HepG2 (cell line): ENCODE measurements at regions not wholly inside any gene's neighbourhood (a gene's known extent, or its start where the extent isn't known, plus 50 kb on each side); places are given as distances from the start of the nearest gene placed in this dataset.

Source experiments
- ATAC-seq: fragments of 200-7000 bp; cut with Tn5 transposase; 3 replicates; pipeline ENCODE4 v1.9.1; 2020; ENCODE audit warnings: mild to moderate bottlenecking, moderate library complexity
- BruUV-seq: library from RNA; stranded (reverse); fragments of 400-500 nt; replicated peaks from 2 replicates; lab custom pipeline; 2021; lab: Mats Ljungman, UMichigan
- CTCF ChIA-PET: fragments of 300-600 bp; formaldehyde crosslinking; extraction: SDS; loops from one replicate; lab custom pipeline; 2021; ENCODE audit warnings: low total read pairs, inconsistent platforms, low intra/inter-chr PET ratio; lab: Yijun Ruan, JAX
- POLR2A ChIA-PET: fragments of 350-600 bp; sonication (Branson Sonifier 250); formaldehyde crosslinking; loops from one replicate; lab custom pipeline; 2020; ENCODE audit warnings: antibody characterized with exemption, inconsistent platforms; lab: Yijun Ruan, JAX
- DNase-seq: peaks from one replicate; pipeline ENCODE4 v3.0.0-alpha.2; 2015; ENCODE audit warnings: low spot score
- FAIRE-seq: peaks from 3 replicates; lab custom pipeline; 2011; peaks lifted over from hg19 to GRCh38; lab: Jason Lieb, UNC
- H2AFZ ChIP-seq: one replicate; pipeline ENCODE4 v1.6.1; 2011; ENCODE audit warnings: low read length, inconsistent platforms
- H3K27ac ChIP-seq: fragments of 300-600 bp; 3 replicates; pipeline ENCODE4 v1.8.0; 2011; ENCODE audit warnings: mixed run types, mild to moderate bottlenecking, mixed read lengths, low read length, inconsistent platforms; ENCODE audit not compliant: insufficient read depth; ENCODE audit errors: extremely low read length
- H3K27me3 ChIP-seq, 2 experiments: fragments of 200-600 bp in 1 of 2; 2 replicates in 1 of 2; 3 replicates in 1 of 2; pipeline versions ENCODE4 v1.6.0 to v1.8.0; 2011; ENCODE audit warnings: low read length in 2 of 2, mild to moderate bottlenecking in 2 of 2, moderate library complexity in 2 of 2, inconsistent platforms in 1 of 2; ENCODE audit not compliant: insufficient read depth in 2 of 2, control insufficient read depth in 1 of 2
- H3K36me3 ChIP-seq, 2 experiments: fragments of 200-600 bp in 1 of 2; replicated peaks in 1 of 2; 2 replicates in 1 of 2; 3 replicates in 1 of 2; pipeline versions ENCODE4 v1.5.1 to v1.8.0; 2011; ENCODE audit warnings: low read length in 2 of 2, inconsistent platforms in 1 of 2; ENCODE audit not compliant: insufficient read depth in 2 of 2, control insufficient read depth in 1 of 2
- H3K4me1 ChIP-seq: 2 replicates; pipeline ENCODE4 v1.5.1; 2012; ENCODE audit warnings: low read length, inconsistent platforms; ENCODE audit not compliant: insufficient read depth
- H3K4me2 ChIP-seq: 2 replicates; pipeline ENCODE4 v1.6.0; 2011; ENCODE audit warnings: low read depth, low read length, inconsistent platforms
- H3K4me3 ChIP-seq, 3 experiments: fragments of 200-600 bp in 1 of 3; sonication (generic), shearing (Covaris generic) in 1 of 3; replicated peaks in 1 of 3; 2 replicates each; pipeline ENCODE4 v1.5.1; 2011 to 2016; ENCODE audit warnings: low read length in 3 of 3, inconsistent platforms in 2 of 3, low read depth in 2 of 3, mild to moderate bottlenecking in 2 of 3, control low read depth in 1 of 3, mixed read lengths in 1 of 3; ENCODE audit not compliant: insufficient read depth in 1 of 3
- H3K79me2 ChIP-seq: one replicate; pipeline ENCODE4 v1.6.1; 2011; ENCODE audit warnings: low read length, inconsistent platforms; ENCODE audit not compliant: insufficient read depth
- H3K9ac ChIP-seq: 2 replicates; pipeline ENCODE4 v1.6.0; 2011; ENCODE audit warnings: mild to moderate bottlenecking, low read depth, low read length, inconsistent platforms; ENCODE audit not compliant: insufficient read depth
- H3K9me3 ChIP-seq: 2 replicates; pipeline ENCODE4 v1.5.1; 2012; ENCODE audit warnings: mild to moderate bottlenecking, low read length
- H4K20me1 ChIP-seq: 2 replicates; pipeline ENCODE4 v1.6.0; 2011; ENCODE audit warnings: inconsistent platforms, mild to moderate bottlenecking, low read length, moderate library complexity; ENCODE audit not compliant: insufficient read depth
- DMAP1 ChIP-seq: IDR thresholded peaks from 2 replicates; pipeline ENCODE4 v1.6.1; 2016
- ETS1 ChIP-seq: sonication (generic); formaldehyde crosslinking; IDR thresholded peaks from 2 replicates; pipeline ENCODE4 v1.4.0; 2020; ENCODE audit warnings: missing genetic modification reagents
- IKZF1 ChIP-seq: fragments of 450-650 bp; IDR thresholded peaks from 2 replicates; pipeline ENCODE4 v1.7.1; 2016
- NCOA2 ChIP-seq: sonication (generic); formaldehyde crosslinking; IDR thresholded peaks from 2 replicates; pipeline ENCODE4 v1.8.0; 2022; ENCODE audit warnings: inconsistent platforms
- ZBTB33 ChIP-seq: sonication (generic); formaldehyde crosslinking; IDR thresholded peaks from 2 replicates; pipeline ENCODE4 v1.4.0; 2020; ENCODE audit warnings: missing genetic modification reagents
- ZBTB40 ChIP-seq, 2 experiments: fragments of 450-650 bp in 1 of 2; sonication (generic) in 1 of 2; formaldehyde crosslinking in 1 of 2; IDR thresholded peaks; 2 replicates each; pipeline versions ENCODE4 v1.6.1 to v1.8.0; 2016 to 2022; ENCODE audit warnings: antibody characterized with exemption in 1 of 2, mild to moderate bottlenecking in 1 of 2, missing genetic modification reagents in 1 of 2
- ZNF709 ChIP-seq: sonication (generic); formaldehyde crosslinking; IDR thresholded peaks from 2 replicates; pipeline ENCODE4 v1.5.0; 2020; ENCODE audit warnings: mild to moderate bottlenecking, missing genetic modification reagents
- ZNF768 ChIP-seq: sonication (generic); formaldehyde crosslinking; IDR thresholded peaks from 2 replicates; pipeline ENCODE4 v1.4.0; 2020; ENCODE audit warnings: missing genetic modification reagents
- WGBS: methylation state at CpG from one replicate; pipeline ENCODE4 v1.1.6; 2017; ENCODE audit warnings: low lambda C conversion rate; 5-methylcytosine and 5-hydroxymethylcytosine counted together
- in situ Hi-C: cut with HindIII; loops from 2 replicates; pipeline ENCODE4 v1.10.0; 2017; ENCODE audit warnings: low pct_unique_long_range_greater_than_20kb; ENCODE audit not compliant: extremely low pct_ligation_motif_present
- intact Hi-C: fragments of 100-400 bp; cut with micrococcal nuclease; formaldehyde crosslinking; loops from one replicate; pipeline ENCODE4 v1.10.0; 2022; ENCODE audit not compliant: unreplicated experiment

- TF ChIP-seq ZBTB33 (CRISPR knock-in tag) = 0 out of 2 replicates have a peak, but pooled peaks have one; percentile 47
- TF ChIP-seq, all 625 proteins: peak for 9
Observed at GRCh38 chr5:6820851-6821479, 107.7 kb downstream of the TENT4A start (continued).

GRCh38 chr5:6822068-6822467 is 108.8 kb downstream of the TENT4A start:
- Histone ChIP-seq H4K20me1 (no peaks in the 10 kb centered on the region), H3K9me3 (peaks cover 8% of the 10 kb centered on the region; the same call in 1 of the 2 replicates), H3K36me3 (no peaks in the 10 kb centered on the region), H3K27me3 (peaks cover 0 to 9% of the 10 kb centered on the region in 2 experiments; a peak in 1 of 5 replicates), H3K9ac (no peak overlapping the region), H2AFZ (no peak overlapping the region), H3K27ac (no peak overlapping the region), H3K4me1 (no peaks in the 10 kb centered on the region), H3K4me2 (no peak overlapping the region), H3K79me2 (no peaks in the 10 kb centered on the region), H3K4me3 (no peak overlapping the region)
- intact Hi-C loops (no loop called here), in situ Hi-C loops (loop anchor here (25.0 kb wide), 2 partner anchors 565 to 765 kb away; partner anchors contain the start of gene ADCY2)
- ChIA-PET CTCF (no interaction called here), POLR2A (no interaction called here)
- 65% methylated on average over 8 of the region's 8 CpGs for WGBS
- DNase-seq (no peak), ATAC-seq (peak; percentile 36), FAIRE-seq (no peak)
- TF ChIP-seq IKZF1 (no peak), ZNF768 (CRISPR knock-in tag) (no peak), ETS1 (CRISPR knock-in tag) (no peak), ZBTB40 (IDR thresholded peaks at IDR 0.05) (no peak), ZBTB40 (CRISPR knock-in tag; IDR thresholded peaks at IDR 0.05) (no peak), DMAP1 (CRISPR knock-in tag) (no peak), NCOA2 (CRISPR knock-in tag) (no peak), ZNF709 (no peak)
- no TSS peak for BruUV-seq
